A673 (cell line): ENCODE measurements at regions not wholly inside any gene's neighbourhood (a gene's known extent, or its start where the extent isn't known, plus 50 kb on each side); places are given as distances from the start of the nearest gene placed in this dataset.

Source experiments
- BruUV-seq: library from RNA; stranded (reverse); fragments of 400-500 nt; replicated peaks from 2 replicates; lab custom pipeline; 2021; lab: Mats Ljungman, UMichigan
- CTCF ChIA-PET: fragments of 300-600 bp; sonication (Branson Sonifier 250); formaldehyde crosslinking; loops from one replicate; lab custom pipeline; 2022; ENCODE audit warnings: antibody characterized with exemption; lab: Charles Lee
- POLR2A ChIA-PET: fragments of 300-600 bp; sonication (Branson Sonifier 250); formaldehyde crosslinking; loops from one replicate; lab custom pipeline; 2022; ENCODE audit warnings: antibody characterized with exemption; ENCODE audit not compliant: low non-redundant PET; lab: Charles Lee
- DNase-seq: peaks from one replicate; pipeline ENCODE4 v3.0.0-alpha.2; 2015; ENCODE audit warnings: low spot score
- H3K27ac ChIP-seq: fragments of 200-600 bp; sonication (generic); 2 replicates; pipeline ENCODE4 v1.5.1; 2016; ENCODE audit warnings: mixed run types, low read depth, mild to moderate bottlenecking, mixed read lengths, antibody characterized with exemption, low read length; ENCODE audit not compliant: poor library complexity, severe bottlenecking
- H3K27me3 ChIP-seq: fragments of 200-600 bp; sonication (generic); replicated peaks from 2 replicates; pipeline ENCODE4 v1.6.1; 2017; ENCODE audit warnings: mixed run types, low read depth, mild to moderate bottlenecking, mixed read lengths, antibody characterized with exemption, low read length; ENCODE audit not compliant: insufficient read depth, poor library complexity
- H3K36me3 ChIP-seq: fragments of 200-600 bp; sonication (generic); 2 replicates; pipeline ENCODE4 v1.6.1; 2016; ENCODE audit warnings: mixed run types, mild to moderate bottlenecking, mixed read lengths, antibody characterized with exemption, low read length; ENCODE audit not compliant: insufficient read depth, poor library complexity, severe bottlenecking
- H3K4me1 ChIP-seq: fragments of 200-600 bp; sonication (generic); 2 replicates; pipeline ENCODE4 v1.6.1; 2017; ENCODE audit warnings: mixed run types, mild to moderate bottlenecking, mixed read lengths, antibody characterized with exemption, low read length; ENCODE audit not compliant: insufficient read depth, poor library complexity, severe bottlenecking
- H3K4me3 ChIP-seq: fragments of 200-600 bp; sonication (generic); 2 replicates; pipeline ENCODE4 v1.5.1; 2016; ENCODE audit warnings: low read depth, mixed run types, mild to moderate bottlenecking, mixed read lengths, low read length; ENCODE audit not compliant: poor library complexity, severe bottlenecking
- H3K9me3 ChIP-seq: fragments of 200-600 bp; sonication (generic); 2 replicates; pipeline ENCODE4 v1.6.1; 2016; ENCODE audit warnings: mixed run types, low read depth, mild to moderate bottlenecking, mixed read lengths, antibody characterized with exemption, low read length; ENCODE audit not compliant: poor library complexity, severe bottlenecking
- CTCF ChIP-seq: fragments of 300-800, 200-600 bp; sonication (generic); conservative IDR thresholded peaks from 2 replicates; pipeline ENCODE4 v1.5.1; 2017; ENCODE audit warnings: low read depth, mild to moderate bottlenecking, antibody characterized with exemption, low read length, moderate library complexity, mixed read lengths
- EZH2 ChIP-seq: fragments of 200-600 bp; sonication (generic); IDR thresholded peaks from 2 replicates; pipeline ENCODE4 v1.6.1; 2017; ENCODE audit warnings: borderline replicate concordance, low read depth, mild to moderate bottlenecking, mixed read lengths, antibody characterized with exemption, low read length; ENCODE audit not compliant: poor library complexity, severe bottlenecking
- intact Hi-C: fragments of 100-400 bp; cut with micrococcal nuclease; formaldehyde crosslinking; loops from one replicate; pipeline ENCODE4 v1.10.0; 2022; ENCODE audit not compliant: unreplicated experiment

- H3K9me3 ChIP-seq: no peaks in the 10 kb centered on the region
- CTCF ChIA-PET: no interaction called here
- no peak overlapping the region for H3K27ac ChIP-seq
- no peak for TF ChIP-seq EZH2
- TF ChIP-seq CTCF: no peak
- intact Hi-C loops: no loop called here
- no TSS peak for BruUV-seq
- H3K36me3 ChIP-seq: no peaks in the 10 kb centered on the region
- peaks cover 32% of the 10 kb centered on the region for H3K27me3 ChIP-seq
- H3K4me3 ChIP-seq: no peak overlapping the region
- H3K4me1 ChIP-seq: no peaks in the 10 kb centered on the region
- peak; percentile 1 for DNase-seq
- POLR2A ChIA-PET: no interaction called here
Measured at GRCh38 chr10:105413997-105414396, 772.9 kb downstream of the SORCS3 start.

- H3K27me3 ChIP-seq: peaks cover 30% of the 10 kb centered on the region
- BruUV-seq: no TSS peak
- no peaks in the 10 kb centered on the region for H3K4me1 ChIP-seq
- ChIA-PET CTCF (no interaction called here), POLR2A (no interaction called here)
- intact Hi-C loops: no loop called here
- no peaks in the 10 kb centered on the region for H3K36me3 ChIP-seq
- no peaks in the 10 kb centered on the region for H3K9me3 ChIP-seq
- TF ChIP-seq EZH2: no peak
- TF ChIP-seq CTCF: no peak
- H3K4me3 ChIP-seq: no peak overlapping the region
- DNase-seq: no peak
- H3K27ac ChIP-seq: no peak overlapping the region
Measured at GRCh38 chr10:105409370-105409769, 768.3 kb downstream of the SORCS3 start.

GRCh38 chr10:105406488-105406887 lies 765.4 kb downstream of the SORCS3 start:
- Histone ChIP-seq H3K27ac (no peak overlapping the region), H3K36me3 (no peaks in the 10 kb centered on the region), H3K9me3 (no peaks in the 10 kb centered on the region), H3K27me3 (peaks cover 11% of the 10 kb centered on the region), H3K4me1 (no peaks in the 10 kb centered on the region), H3K4me3 (no peak overlapping the region)
- intact Hi-C loops: no loop called here
- DNase-seq: no peak
- TF ChIP-seq EZH2 (no peak), CTCF (no peak)
- BruUV-seq: no TSS peak
- POLR2A ChIA-PET: no interaction called here
- CTCF ChIA-PET: no interaction called here
